ENCODE measurements at regions not wholly inside any gene's neighbourhood (a gene's known extent, or its start where the extent isn't known, plus 50 kb on each side); places are given as distances from the start of the nearest gene placed in this dataset.

DNA sequence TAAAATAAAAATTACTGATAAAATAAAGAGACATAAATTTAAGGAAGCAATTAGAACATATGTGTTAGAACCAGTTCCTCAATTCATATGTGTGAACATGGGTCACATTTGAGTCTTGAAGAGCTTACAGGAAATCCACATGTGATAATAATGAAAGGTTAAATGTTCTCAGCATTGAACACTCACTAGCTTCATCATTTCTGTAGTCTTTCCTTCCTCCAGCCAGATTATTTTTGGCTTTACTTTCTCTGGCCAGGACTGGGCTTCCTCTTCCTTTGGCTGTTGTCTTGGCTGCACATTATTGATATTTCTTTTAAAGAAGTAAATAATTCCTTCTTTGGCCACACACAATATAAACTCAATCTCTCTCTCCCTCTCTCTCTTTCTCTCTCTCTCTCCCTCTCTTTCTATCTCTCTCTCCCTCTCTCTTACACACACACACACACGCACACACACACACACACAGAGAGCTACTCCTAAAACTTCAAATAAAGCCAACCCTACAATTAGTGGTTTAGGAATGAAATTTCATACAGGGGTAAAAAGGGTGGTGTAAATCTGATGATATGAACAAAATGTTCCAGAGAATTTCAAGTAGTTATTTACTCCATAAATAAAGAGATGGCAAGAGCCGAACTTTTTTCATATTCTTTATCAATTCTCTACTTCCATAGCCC lies 171.2 kb downstream of the REEP3 start:
- TF ChIP-seq POLR2A (IDR thresholded peaks at IDR 0.05; ENCODE audit: low read depth, low read length) (no peak), POLR2AphosphoS5 (IDR thresholded peaks at IDR 0.05; ENCODE audit: low read depth, low read length) (no peak), TAF1 (IDR thresholded peaks at IDR 0.05; ENCODE audit: borderline replicate concordance, low read depth, low read length) (no peak)

Measured in GM12892 (cell line).